SK-N-SH (cell line): ENCODE measurements at regions not wholly inside any gene's neighbourhood (a gene's known extent, or its start where the extent isn't known, plus 50 kb on each side); places are given as distances from the start of the nearest gene placed in this dataset.

Experiments used
- CTCF ChIA-PET: fragments of 300-600, 350-600 bp; formaldehyde crosslinking; extraction: SDS; loops from one replicate; lab custom pipeline; 2021; lab: Yijun Ruan, JAX
- POLR2A ChIA-PET: fragments of 350-600 bp; sonication (Branson Sonifier 250); formaldehyde crosslinking; extraction: SDS; loops from one replicate; lab custom pipeline; 2020; ENCODE audit warnings: antibody characterized with exemption, inconsistent platforms; lab: Yijun Ruan, JAX
- DNase-seq: peaks from one replicate; pipeline ENCODE4 v3.0.0; 2012
- H2AFZ ChIP-seq: fragments of 200-600 bp; sonication (generic); 2 replicates; pipeline ENCODE4 v1.8.1; 2016; ENCODE audit warnings: antibody characterized with exemption, mild to moderate bottlenecking, low read depth
- H3F3A ChIP-seq: fragments of 200-600 bp; sonication (generic); replicated peaks from 2 replicates; pipeline ENCODE3; 2016; ENCODE audit warnings: antibody characterized with exemption, mild to moderate bottlenecking; ENCODE audit not compliant: insufficient read depth
- H3K27ac ChIP-seq, 2 experiments: fragments of 200-500 bp in 1 of 2; fragments of 200-600 bp in 1 of 2; sonication (Bioruptor generic) in 1 of 2; sonication (generic), shearing (Covaris generic) in 1 of 2; 2 replicates each; pipeline versions ENCODE4 v1.5.1 to v1.6.1; 2014 to 2016; ENCODE audit warnings: low read depth in 2 of 2, inconsistent platforms in 1 of 2, low read length in 1 of 2, mild to moderate bottlenecking in 1 of 2, mixed read lengths in 1 of 2
- H3K27me3 ChIP-seq: fragments of 200-600 bp; sonication (generic), shearing (Covaris generic); 2 replicates; pipeline ENCODE4 v1.6.1; 2016; ENCODE audit warnings: mixed run types; ENCODE audit not compliant: insufficient read depth
- H3K36me3 ChIP-seq, 2 experiments: fragments of 200-500 bp in 1 of 2; fragments of 200-600 bp in 1 of 2; sonication (Bioruptor generic) in 1 of 2; sonication (generic) in 1 of 2; replicated peaks in 1 of 2; 2 replicates each; pipeline versions ENCODE3 to v1.5.1; 2014 to 2016; ENCODE audit warnings: low read length in 1 of 2, mild to moderate bottlenecking in 1 of 2; ENCODE audit not compliant: insufficient read depth in 2 of 2, control insufficient read depth in 1 of 2
- H3K4me1 ChIP-seq, 2 experiments: fragments of 200-500 bp in 1 of 2; fragments of 200-600 bp in 1 of 2; sonication (Bioruptor generic) in 1 of 2; sonication (generic), shearing (Covaris generic) in 1 of 2; 2 replicates each; pipeline versions ENCODE4 v1.5.1 to v1.6.1; 2014 to 2016; ENCODE audit warnings: low read depth in 1 of 2, low read length in 1 of 2, mixed run types in 1 of 2; ENCODE audit not compliant: insufficient read depth in 2 of 2, control insufficient read depth in 1 of 2
- H3K4me2 ChIP-seq: fragments of 200-600 bp; sonication (generic), shearing (Covaris generic); 2 replicates; pipeline ENCODE4 v1.6.1; 2017; ENCODE audit warnings: mixed run types
- H3K4me3 ChIP-seq, 2 experiments: fragments of 200-500 bp in 1 of 2; fragments of 200-600 bp in 1 of 2; sonication (Bioruptor generic) in 1 of 2; sonication (generic), shearing (Covaris generic) in 1 of 2; 2 replicates each; pipeline versions ENCODE4 v1.5.1 to v1.8.1; 2014 to 2016; ENCODE audit warnings: low read depth in 2 of 2, inconsistent platforms in 1 of 2, low read length in 1 of 2, mild to moderate bottlenecking in 1 of 2, mixed read lengths in 1 of 2, moderate library complexity in 1 of 2
- H3K79me2 ChIP-seq: fragments of 200-600 bp; sonication (generic); 2 replicates; pipeline ENCODE4 v1.8.1; 2017; ENCODE audit warnings: mild to moderate bottlenecking; ENCODE audit not compliant: insufficient read depth
- H3K9ac ChIP-seq: fragments of 200-600 bp; sonication (generic); 2 replicates; pipeline ENCODE4 v1.6.1; 2017; ENCODE audit warnings: mixed run types
- H3K9me2 ChIP-seq: fragments of 200-600 bp; sonication (generic); 2 replicates; pipeline ENCODE4 v1.6.1; 2017; ENCODE audit warnings: mixed run types
- H3K9me3 ChIP-seq: fragments of 200-600 bp; sonication (generic); 2 replicates; pipeline ENCODE4 v1.6.1; 2017; ENCODE audit warnings: mixed run types, mild to moderate bottlenecking, moderate library complexity
- H4K20me1 ChIP-seq: fragments of 200-600 bp; sonication (generic); 2 replicates; pipeline ENCODE4 v1.6.1; 2017; ENCODE audit warnings: mild to moderate bottlenecking, mixed run types; ENCODE audit not compliant: insufficient read depth
- ELF1 ChIP-seq: IDR thresholded peaks from 2 replicates; pipeline ENCODE4 v1.4.0; 2012
- EZH2phosphoT487 ChIP-seq: fragments of 200-600 bp; sonication (generic); IDR thresholded peaks from 2 replicates; pipeline ENCODE4 v1.6.1; 2017; ENCODE audit warnings: low read depth, mixed run types, mild to moderate bottlenecking, antibody characterized with exemption, moderate library complexity, borderline replicate concordance
- FOSL2 ChIP-seq: IDR thresholded peaks from 2 replicates; pipeline ENCODE4 v1.4.0; 2012; ENCODE audit warnings: low read depth, mild to moderate bottlenecking, moderate library complexity, borderline replicate concordance
- FOXJ3 ChIP-seq: sonication (generic); formaldehyde crosslinking; IDR thresholded peaks from 2 replicates; pipeline ENCODE4 v1.5.1; 2020; ENCODE audit warnings: mild to moderate bottlenecking, missing genetic modification reagents
- GABPA ChIP-seq: IDR thresholded peaks from 2 replicates; pipeline ENCODE4 v1.4.0; 2012; ENCODE audit warnings: low read depth, mild to moderate bottlenecking
- GATA2 ChIP-seq: sonication (generic); formaldehyde crosslinking; IDR thresholded peaks from 2 replicates; pipeline ENCODE4 v1.5.0; 2020; ENCODE audit warnings: mild to moderate bottlenecking, missing genetic modification reagents
- JUND ChIP-seq: IDR thresholded peaks from 2 replicates; pipeline ENCODE4 v1.4.0; 2012
- POLR2AphosphoS5 ChIP-seq: IDR thresholded peaks from 2 replicates; pipeline ENCODE4 v1.6.1; 2012; ENCODE audit warnings: low read depth, low read length
- RAD21 ChIP-seq: IDR thresholded peaks from 2 replicates; pipeline ENCODE4 v1.6.1; 2012; ENCODE audit warnings: mild to moderate bottlenecking, low read length
- TCF12 ChIP-seq: IDR thresholded peaks from 2 replicates; pipeline ENCODE4 v1.4.0; 2012
- TEAD4 ChIP-seq: IDR thresholded peaks from 2 replicates; pipeline ENCODE4 v1.4.0; 2012; ENCODE audit warnings: mild to moderate bottlenecking, borderline replicate concordance; ENCODE audit not compliant: insufficient read depth
- YY1 ChIP-seq: IDR thresholded peaks from 2 replicates; pipeline ENCODE4 v1.4.0; 2012; ENCODE audit warnings: low read depth, mild to moderate bottlenecking
- ZBTB33 ChIP-seq: IDR thresholded peaks from 2 replicates; pipeline ENCODE4 v1.4.0; 2012; ENCODE audit warnings: low read depth, borderline replicate concordance
- WGBS: methylation state at CpG from one replicate; pipeline ENCODE4 v1.1.6; 2017; ENCODE audit warnings: low lambda C conversion rate; 5-methylcytosine and 5-hydroxymethylcytosine counted together
- TF ChIP-seq, protein P1 (sequence below): fragments of 200-600 bp; sonication (generic); IDR thresholded peaks from 2 replicates; pipeline ENCODE4 v1.6.1; 2017; ENCODE audit warnings: antibody characterized with exemption, mild to moderate bottlenecking, moderate library complexity
- TF ChIP-seq, protein P2 (sequence below): fragments of 150-350 bp; IDR thresholded peaks from 2 replicates; pipeline ENCODE4 v1.6.1; 2017; ENCODE audit warnings: antibody characterized with exemption, low read length, low read depth, borderline replicate concordance
- TF ChIP-seq, protein P3 (sequence below): IDR thresholded peaks from 2 replicates; pipeline ENCODE4; 2012

GRCh38 chr18:66440433-66440832 lies 163.5 kb downstream of the CDH19 start:
- H4K20me1 ChIP-seq = no peaks in the 10 kb centered on the region
- TF ChIP-seq, protein P1, sequence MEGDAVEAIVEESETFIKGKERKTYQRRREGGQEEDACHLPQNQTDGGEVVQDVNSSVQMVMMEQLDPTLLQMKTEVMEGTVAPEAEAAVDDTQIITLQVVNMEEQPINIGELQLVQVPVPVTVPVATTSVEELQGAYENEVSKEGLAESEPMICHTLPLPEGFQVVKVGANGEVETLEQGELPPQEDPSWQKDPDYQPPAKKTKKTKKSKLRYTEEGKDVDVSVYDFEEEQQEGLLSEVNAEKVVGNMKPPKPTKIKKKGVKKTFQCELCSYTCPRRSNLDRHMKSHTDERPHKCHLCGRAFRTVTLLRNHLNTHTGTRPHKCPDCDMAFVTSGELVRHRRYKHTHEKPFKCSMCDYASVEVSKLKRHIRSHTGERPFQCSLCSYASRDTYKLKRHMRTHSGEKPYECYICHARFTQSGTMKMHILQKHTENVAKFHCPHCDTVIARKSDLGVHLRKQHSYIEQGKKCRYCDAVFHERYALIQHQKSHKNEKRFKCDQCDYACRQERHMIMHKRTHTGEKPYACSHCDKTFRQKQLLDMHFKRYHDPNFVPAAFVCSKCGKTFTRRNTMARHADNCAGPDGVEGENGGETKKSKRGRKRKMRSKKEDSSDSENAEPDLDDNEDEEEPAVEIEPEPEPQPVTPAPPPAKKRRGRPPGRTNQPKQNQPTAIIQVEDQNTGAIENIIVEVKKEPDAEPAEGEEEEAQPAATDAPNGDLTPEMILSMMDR = no peak
- TF ChIP-seq ZBTB33 (no peak), EZH2phosphoT487 (no peak), GATA2 (CRISPR knock-in tag) (no peak), FOXJ3 (CRISPR knock-in tag) (no peak)
- POLR2A ChIA-PET = no interaction called here
- H3K36me3 ChIP-seq = no peaks in the 10 kb centered on the region
- DNase-seq = no peak
- H3F3A ChIP-seq = no peaks in the 10 kb centered on the region
- 23% methylated on average over 4 of the region's 6 CpGs for WGBS
- H2AFZ ChIP-seq = no peak overlapping the region
- no peak overlapping the region for H3K27ac ChIP-seq
- CTCF ChIA-PET = no interaction called here
- H3K9me2 ChIP-seq = no peaks in the 10 kb centered on the region
- H3K4me1 ChIP-seq = no peaks in the 10 kb centered on the region
- H3K9me3 ChIP-seq = no peaks in the 10 kb centered on the region
- H3K27me3 ChIP-seq = no peaks in the 10 kb centered on the region
- no peaks in the 10 kb centered on the region for H3K79me2 ChIP-seq
- H3K4me2 ChIP-seq = no peak overlapping the region
- H3K4me3 ChIP-seq = no peak overlapping the region
- H3K9ac ChIP-seq = no peak overlapping the region

- Histone ChIP-seq H3K27ac (no peak overlapping the region), H3K27me3 (no peaks in the 10 kb centered on the region), H3K9ac (no peak overlapping the region), H3K9me3 (no peaks in the 10 kb centered on the region), H3F3A (no peaks in the 10 kb centered on the region), H3K79me2 (no peaks in the 10 kb centered on the region), H2AFZ (no peak overlapping the region), H3K4me3 (no peak overlapping the region), H3K36me3 (no peaks in the 10 kb centered on the region), H4K20me1 (no peaks in the 10 kb centered on the region), H3K9me2 (no peaks in the 10 kb centered on the region), H3K4me1 (no peaks in the 10 kb centered on the region)
- no peak for DNase-seq
- WGBS = 15% methylated on average over 2 of the region's 7 CpGs
- POLR2A ChIA-PET = no interaction called here
- TF ChIP-seq, protein P2, sequence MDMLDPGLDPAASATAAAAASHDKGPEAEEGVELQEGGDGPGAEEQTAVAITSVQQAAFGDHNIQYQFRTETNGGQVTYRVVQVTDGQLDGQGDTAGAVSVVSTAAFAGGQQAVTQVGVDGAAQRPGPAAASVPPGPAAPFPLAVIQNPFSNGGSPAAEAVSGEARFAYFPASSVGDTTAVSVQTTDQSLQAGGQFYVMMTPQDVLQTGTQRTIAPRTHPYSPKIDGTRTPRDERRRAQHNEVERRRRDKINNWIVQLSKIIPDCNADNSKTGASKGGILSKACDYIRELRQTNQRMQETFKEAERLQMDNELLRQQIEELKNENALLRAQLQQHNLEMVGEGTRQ = no peak
- TF ChIP-seq EZH2phosphoT487 = no peak
- TF ChIP-seq, protein P3, sequence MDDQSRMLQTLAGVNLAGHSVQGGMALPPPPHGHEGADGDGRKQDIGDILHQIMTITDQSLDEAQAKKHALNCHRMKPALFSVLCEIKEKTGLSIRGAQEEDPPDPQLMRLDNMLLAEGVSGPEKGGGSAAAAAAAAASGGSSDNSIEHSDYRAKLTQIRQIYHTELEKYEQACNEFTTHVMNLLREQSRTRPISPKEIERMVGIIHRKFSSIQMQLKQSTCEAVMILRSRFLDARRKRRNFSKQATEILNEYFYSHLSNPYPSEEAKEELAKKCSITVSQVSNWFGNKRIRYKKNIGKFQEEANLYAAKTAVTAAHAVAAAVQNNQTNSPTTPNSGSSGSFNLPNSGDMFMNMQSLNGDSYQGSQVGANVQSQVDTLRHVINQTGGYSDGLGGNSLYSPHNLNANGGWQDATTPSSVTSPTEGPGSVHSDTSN = no peak
- TF ChIP-seq GABPA = no peak
- no peak for TF ChIP-seq TCF12
- no peak for TF ChIP-seq POLR2AphosphoS5
- no peak for TF ChIP-seq JUND
- no peak for TF ChIP-seq YY1
- TF ChIP-seq FOSL2 = no peak
- TF ChIP-seq TEAD4 = no peak
- TF ChIP-seq RAD21 = no peak
- TF ChIP-seq ELF1 = no peak
- TF ChIP-seq, all 33 proteins: peak for 0
- CTCF ChIA-PET = interaction anchor here (1.4 kb wide), 1 partner anchor 56 kb away, joined by 4 read pairs; no protein-coding TSS in a partner anchor
- H3K4me2 ChIP-seq = no peak overlapping the region
These were observed 164.2 kb downstream of the CDH19 start for GRCh38 chr18:66439670-66440069.
